Skeletal muscle satellite cell (primary cell): ENCODE measurements at regions not wholly inside any gene's neighbourhood (a gene's known extent, or its start where the extent isn't known, plus 50 kb on each side); places are given as distances from the start of the nearest gene placed in this dataset.

Source experiments
- H3K27me3 ChIP-seq: 2 replicates; pipeline ENCODE4 v1.7.0; 2013; ENCODE audit warnings: low read length; ENCODE audit not compliant: control insufficient read depth, insufficient read depth
- H3K36me3 ChIP-seq: 2 replicates; pipeline ENCODE4 v1.7.0; 2013; ENCODE audit warnings: mild to moderate bottlenecking, control low read depth, low read length; ENCODE audit not compliant: insufficient read depth
- H3K4me1 ChIP-seq: 2 replicates; pipeline ENCODE4 v1.7.0; 2013; ENCODE audit warnings: low read length; ENCODE audit not compliant: control insufficient read depth, insufficient read depth
- H3K4me2 ChIP-seq: 2 replicates; pipeline ENCODE4 v1.7.0; 2013; ENCODE audit warnings: mild to moderate bottlenecking, low read length
- H3K4me3 ChIP-seq: 2 replicates; pipeline ENCODE4 v1.7.0; 2013; ENCODE audit warnings: low read length
- H3K9ac ChIP-seq: 2 replicates; pipeline ENCODE4 v1.7.0; 2013; ENCODE audit warnings: mild to moderate bottlenecking, low read depth, low read length, moderate library complexity
- H3K9me3 ChIP-seq: replicated peaks from 2 replicates; pipeline ENCODE4 v1.7.0; 2013; ENCODE audit warnings: mild to moderate bottlenecking, control low read depth, low read length

- Histone ChIP-seq H3K4me2 (no peak overlapping the region), H3K9ac (no peak overlapping the region), H3K36me3 (no peaks in the 10 kb centered on the region), H3K27me3 (no peaks in the 10 kb centered on the region), H3K4me1 (no peaks in the 10 kb centered on the region), H3K9me3 (no peaks in the 10 kb centered on the region), H3K4me3 (no peak overlapping the region)
Observed at GRCh38 chr1:82946096-82946605, 1052.8 kb downstream of the TTLL7 start.

- H3K36me3 ChIP-seq = no peaks in the 10 kb centered on the region
- no peak overlapping the region for H3K4me2 ChIP-seq
- H3K9me3 ChIP-seq = no peaks in the 10 kb centered on the region
- H3K27me3 ChIP-seq = no peaks in the 10 kb centered on the region
- H3K4me1 ChIP-seq = no peaks in the 10 kb centered on the region
- H3K9ac ChIP-seq = no peak overlapping the region
- H3K4me3 ChIP-seq = no peak overlapping the region
Observed at GRCh38 chr1:82944822-82945221, 1054.1 kb downstream of the TTLL7 start.

- Histone ChIP-seq H3K9me3 (peaks cover 2% of the 10 kb centered on the region), H3K4me1 (no peaks in the 10 kb centered on the region), H3K4me3 (no peak overlapping the region), H3K36me3 (no peaks in the 10 kb centered on the region), H3K9ac (no peak overlapping the region), H3K4me2 (no peak overlapping the region), H3K27me3 (no peaks in the 10 kb centered on the region)
Observed at GRCh38 chr1:82934074-82934473, 1064.9 kb downstream of the TTLL7 start.

- Histone ChIP-seq H3K4me3 (no peak overlapping the region), H3K9ac (no peak overlapping the region), H3K36me3 (no peaks in the 10 kb centered on the region), H3K4me1 (no peaks in the 10 kb centered on the region), H3K27me3 (no peaks in the 10 kb centered on the region), H3K9me3 (peaks cover 2% of the 10 kb centered on the region), H3K4me2 (no peak overlapping the region)
Observed at GRCh38 chr1:82932727-82933126, 1066.2 kb downstream of the TTLL7 start.

- Histone ChIP-seq H3K27me3 (no peaks in the 10 kb centered on the region), H3K9me3 (no peaks in the 10 kb centered on the region), H3K36me3 (no peaks in the 10 kb centered on the region), H3K4me2 (no peak overlapping the region), H3K4me3 (no peak overlapping the region), H3K9ac (no peak overlapping the region), H3K4me1 (no peaks in the 10 kb centered on the region)
Observed at GRCh38 chr1:82932207-82932606, 1066.7 kb downstream of the TTLL7 start.

GRCh38 chr1:82931006-82931405 lies 1067.9 kb downstream of the TTLL7 start:
- H3K4me3 ChIP-seq = no peak overlapping the region
- no peaks in the 10 kb centered on the region for H3K27me3 ChIP-seq
- no peaks in the 10 kb centered on the region for H3K9me3 ChIP-seq
- H3K4me2 ChIP-seq = no peak overlapping the region
- no peaks in the 10 kb centered on the region for H3K36me3 ChIP-seq
- H3K9ac ChIP-seq = no peak overlapping the region
- H3K4me1 ChIP-seq = no peaks in the 10 kb centered on the region

GRCh38 chr1:82927753-82928152 lies 1071.2 kb downstream of the TTLL7 start:
- no peak overlapping the region for H3K4me3 ChIP-seq
- no peaks in the 10 kb centered on the region for H3K4me1 ChIP-seq
- H3K9me3 ChIP-seq = no peaks in the 10 kb centered on the region
- no peak overlapping the region for H3K9ac ChIP-seq
- H3K27me3 ChIP-seq = no peaks in the 10 kb centered on the region
- H3K4me2 ChIP-seq = no peak overlapping the region
- H3K36me3 ChIP-seq = no peaks in the 10 kb centered on the region

GRCh38 chr1:82924666-82925065 lies 1074.3 kb downstream of the TTLL7 start:
- no peaks in the 10 kb centered on the region for H3K4me1 ChIP-seq
- no peaks in the 10 kb centered on the region for H3K27me3 ChIP-seq
- no peaks in the 10 kb centered on the region for H3K9me3 ChIP-seq
- no peak overlapping the region for H3K4me2 ChIP-seq
- H3K9ac ChIP-seq = no peak overlapping the region
- no peak overlapping the region for H3K4me3 ChIP-seq
- no peaks in the 10 kb centered on the region for H3K36me3 ChIP-seq

- Histone ChIP-seq H3K4me1 (no peaks in the 10 kb centered on the region), H3K9me3 (no peaks in the 10 kb centered on the region), H3K4me2 (no peak overlapping the region), H3K27me3 (no peaks in the 10 kb centered on the region), H3K36me3 (no peaks in the 10 kb centered on the region), H3K9ac (no peak overlapping the region), H3K4me3 (no peak overlapping the region)
Observed at GRCh38 chr1:82923931-82924330, 1075.0 kb downstream of the TTLL7 start.

- no peaks in the 10 kb centered on the region for H3K4me1 ChIP-seq
- H3K36me3 ChIP-seq = no peaks in the 10 kb centered on the region
- no peak overlapping the region for H3K4me3 ChIP-seq
- H3K9ac ChIP-seq = no peak overlapping the region
- no peak overlapping the region for H3K4me2 ChIP-seq
- H3K9me3 ChIP-seq = no peaks in the 10 kb centered on the region
- H3K27me3 ChIP-seq = no peaks in the 10 kb centered on the region
Observed at GRCh38 chr1:82921759-82922158, 1077.2 kb downstream of the TTLL7 start.

- Histone ChIP-seq H3K9ac (no peak overlapping the region), H3K27me3 (no peaks in the 10 kb centered on the region), H3K4me1 (no peaks in the 10 kb centered on the region), H3K36me3 (no peaks in the 10 kb centered on the region), H3K9me3 (no peaks in the 10 kb centered on the region), H3K4me2 (no peak overlapping the region), H3K4me3 (no peak overlapping the region)
Observed at GRCh38 chr1:82920418-82921248, 1078.3 kb downstream of the TTLL7 start.

- Histone ChIP-seq H3K27me3 (no peaks in the 10 kb centered on the region), H3K4me3 (no peak overlapping the region), H3K9me3 (no peaks in the 10 kb centered on the region), H3K4me2 (no peak overlapping the region), H3K9ac (no peak overlapping the region), H3K4me1 (no peaks in the 10 kb centered on the region), H3K36me3 (no peaks in the 10 kb centered on the region)
Observed at GRCh38 chr1:82919837-82920236, 1079.1 kb downstream of the TTLL7 start.
